OCI-LY1 (cell line): ENCODE measurements at regions not wholly inside any gene's neighbourhood (a gene's known extent, or its start where the extent isn't known, plus 50 kb on each side); places are given as distances from the start of the nearest gene placed in this dataset.

ENCODE experiments used
- H2AFZ ChIP-seq: fragments of 200-600 bp; sonication (generic), shearing (Covaris generic); 2 replicates; pipeline ENCODE4 v1.6.0; 2014; ENCODE audit warnings: antibody characterized with exemption, mild to moderate bottlenecking, low read length
- H3F3A ChIP-seq: fragments of 200-600 bp; sonication (generic), shearing (Covaris generic); 2 replicates; pipeline ENCODE4 v1.6.0; 2014; ENCODE audit warnings: mild to moderate bottlenecking, antibody characterized with exemption, low read length, moderate library complexity; ENCODE audit not compliant: insufficient read depth
- H3K27ac ChIP-seq: fragments of 200-600 bp; sonication (generic); 2 replicates; pipeline ENCODE4 v1.5.1; 2014; ENCODE audit warnings: low read length, mixed run types, mild to moderate bottlenecking, low read depth; ENCODE audit not compliant: poor library complexity, severe bottlenecking
- H3K27me3 ChIP-seq: fragments of 200-600 bp; sonication (generic); 2 replicates; pipeline ENCODE4 v1.6.0; 2014; ENCODE audit warnings: antibody characterized with exemption, mild to moderate bottlenecking, low read length, moderate library complexity; ENCODE audit not compliant: insufficient read depth
- H3K36me3 ChIP-seq: fragments of 200-600 bp; sonication (generic); 2 replicates; pipeline ENCODE4 v1.6.1; 2014; ENCODE audit warnings: mild to moderate bottlenecking, antibody characterized with exemption, low read length, moderate library complexity, mixed read lengths; ENCODE audit not compliant: insufficient read depth
- H3K4me1 ChIP-seq: fragments of 200-600 bp; sonication (generic); 2 replicates; pipeline ENCODE4 v1.5.1; 2014; ENCODE audit warnings: mild to moderate bottlenecking, low read length, moderate library complexity; ENCODE audit not compliant: insufficient read depth, severe bottlenecking
- H3K4me2 ChIP-seq: fragments of 200-600 bp; sonication (generic), shearing (Covaris generic); 2 replicates; pipeline ENCODE4 v1.6.1; 2014; ENCODE audit warnings: low read length
- H3K4me3 ChIP-seq: fragments of 200-600 bp; sonication (generic); 2 replicates; pipeline ENCODE4 v1.5.1; 2014; ENCODE audit warnings: low read length, low read depth, mild to moderate bottlenecking, mixed read lengths; ENCODE audit not compliant: poor library complexity, severe bottlenecking
- H3K79me2 ChIP-seq: fragments of 200-600 bp; shearing (Covaris generic); 2 replicates; pipeline ENCODE4 v1.6.1; 2016; ENCODE audit warnings: mixed run types, low read length, mixed read lengths; ENCODE audit not compliant: insufficient read depth
- H3K9ac ChIP-seq: fragments of 200-600 bp; sonication (generic), shearing (Covaris generic); 2 replicates; pipeline ENCODE4 v1.6.1; 2014; ENCODE audit warnings: mild to moderate bottlenecking, low read length, mixed read lengths
- H3K9me2 ChIP-seq: fragments of 200-600 bp; sonication (generic), shearing (Covaris generic); 2 replicates; pipeline ENCODE4 v1.6.1; 2014; ENCODE audit warnings: low read depth, mild to moderate bottlenecking, low read length, mixed read lengths
- H3K9me3 ChIP-seq: fragments of 200-600 bp; shearing (Covaris generic); 2 replicates; pipeline ENCODE4 v1.6.1; 2014; ENCODE audit warnings: low read length, mixed read lengths
- H4K20me1 ChIP-seq: fragments of 200-600 bp; sonication (generic), shearing (Covaris generic); 2 replicates; pipeline ENCODE4 v1.6.0; 2016; ENCODE audit warnings: mild to moderate bottlenecking, low read length; ENCODE audit not compliant: insufficient read depth
- EZH2 ChIP-seq: fragments of 200-600 bp; sonication (generic), shearing (Covaris generic); IDR thresholded peaks from 2 replicates; pipeline ENCODE4 v1.8.0; 2017; ENCODE audit warnings: borderline replicate concordance, mixed run types, mild to moderate bottlenecking, antibody characterized with exemption, low read length, moderate library complexity, mixed read lengths
- TF ChIP-seq, protein P1 (sequence below): fragments of 200-600 bp; sonication (generic), shearing (Covaris generic); IDR thresholded peaks from 2 replicates; pipeline ENCODE4 v1.5.1; 2017; ENCODE audit warnings: mild to moderate bottlenecking, antibody characterized with exemption, low read length, moderate library complexity, mixed read lengths

DNA sequence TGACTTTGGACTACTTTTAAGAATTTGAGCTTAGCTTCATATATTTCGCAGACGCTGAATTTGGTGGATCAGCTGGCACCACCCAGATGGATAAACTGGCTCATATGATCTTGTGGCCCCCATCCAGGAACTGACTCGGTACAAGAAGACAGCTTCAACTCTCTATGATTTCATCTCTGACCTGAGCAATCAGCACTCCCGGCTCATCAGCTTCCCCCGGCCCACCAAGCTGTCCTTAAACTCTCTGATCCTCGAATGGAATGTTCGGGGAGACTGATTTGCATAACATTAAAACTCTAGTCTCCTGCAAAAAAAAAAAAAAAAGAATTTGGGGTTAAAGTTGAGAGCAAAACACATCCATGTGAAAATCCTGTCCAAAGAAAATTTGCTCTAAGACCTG is 71.4 kb upstream of the IRS2 start:
- H3K4me1 ChIP-seq = no peaks in the 10 kb centered on the region
- H3K4me2 ChIP-seq = no peak overlapping the region
- no peaks in the 10 kb centered on the region for H3K79me2 ChIP-seq
- H2AFZ ChIP-seq = no peak overlapping the region
- no peak overlapping the region for H3K9ac ChIP-seq
- no peak overlapping the region for H3K4me3 ChIP-seq
- no peaks in the 10 kb centered on the region for H3K36me3 ChIP-seq
- H3K9me2 ChIP-seq = no peaks in the 10 kb centered on the region
- no peak for TF ChIP-seq EZH2
- TF ChIP-seq, protein P1, sequence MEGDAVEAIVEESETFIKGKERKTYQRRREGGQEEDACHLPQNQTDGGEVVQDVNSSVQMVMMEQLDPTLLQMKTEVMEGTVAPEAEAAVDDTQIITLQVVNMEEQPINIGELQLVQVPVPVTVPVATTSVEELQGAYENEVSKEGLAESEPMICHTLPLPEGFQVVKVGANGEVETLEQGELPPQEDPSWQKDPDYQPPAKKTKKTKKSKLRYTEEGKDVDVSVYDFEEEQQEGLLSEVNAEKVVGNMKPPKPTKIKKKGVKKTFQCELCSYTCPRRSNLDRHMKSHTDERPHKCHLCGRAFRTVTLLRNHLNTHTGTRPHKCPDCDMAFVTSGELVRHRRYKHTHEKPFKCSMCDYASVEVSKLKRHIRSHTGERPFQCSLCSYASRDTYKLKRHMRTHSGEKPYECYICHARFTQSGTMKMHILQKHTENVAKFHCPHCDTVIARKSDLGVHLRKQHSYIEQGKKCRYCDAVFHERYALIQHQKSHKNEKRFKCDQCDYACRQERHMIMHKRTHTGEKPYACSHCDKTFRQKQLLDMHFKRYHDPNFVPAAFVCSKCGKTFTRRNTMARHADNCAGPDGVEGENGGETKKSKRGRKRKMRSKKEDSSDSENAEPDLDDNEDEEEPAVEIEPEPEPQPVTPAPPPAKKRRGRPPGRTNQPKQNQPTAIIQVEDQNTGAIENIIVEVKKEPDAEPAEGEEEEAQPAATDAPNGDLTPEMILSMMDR = no peak
- H3F3A ChIP-seq = no peaks in the 10 kb centered on the region
- no peaks in the 10 kb centered on the region for H4K20me1 ChIP-seq
- H3K27ac ChIP-seq = no peak overlapping the region
- H3K9me3 ChIP-seq = no peaks in the 10 kb centered on the region
- H3K27me3 ChIP-seq = no peaks in the 10 kb centered on the region

DNA sequence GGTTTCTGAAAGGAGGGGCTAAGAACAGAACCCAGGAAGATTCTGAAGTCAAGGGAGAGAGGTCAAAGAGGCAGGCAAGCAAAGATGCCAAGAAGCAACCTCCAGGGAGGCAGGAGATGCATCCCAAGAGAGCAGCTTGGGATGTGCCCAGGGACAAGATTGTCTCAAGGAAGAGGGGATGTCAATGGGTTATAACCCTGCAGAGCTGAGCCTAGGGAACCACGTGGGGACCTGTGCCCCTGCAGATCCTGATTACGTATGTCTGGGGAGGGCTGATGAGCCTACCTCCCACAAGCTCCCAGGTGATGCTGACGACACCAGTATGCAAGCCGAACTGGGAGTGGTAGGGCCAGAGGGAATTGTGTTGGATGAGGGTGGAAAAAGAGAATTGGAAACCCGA is 70.9 kb upstream of the IRS2 start:
- H3F3A ChIP-seq = no peaks in the 10 kb centered on the region
- no peaks in the 10 kb centered on the region for H3K79me2 ChIP-seq
- no peaks in the 10 kb centered on the region for H3K4me1 ChIP-seq
- H2AFZ ChIP-seq = no peak overlapping the region
- H4K20me1 ChIP-seq = no peaks in the 10 kb centered on the region
- no peaks in the 10 kb centered on the region for H3K27me3 ChIP-seq
- no peak overlapping the region for H3K9ac ChIP-seq
- H3K27ac ChIP-seq = no peak overlapping the region
- no peak for TF ChIP-seq EZH2
- TF ChIP-seq, protein P1 = no peak
- no peaks in the 10 kb centered on the region for H3K36me3 ChIP-seq
- no peak overlapping the region for H3K4me3 ChIP-seq
- no peaks in the 10 kb centered on the region for H3K9me2 ChIP-seq
- H3K9me3 ChIP-seq = no peaks in the 10 kb centered on the region
- no peak overlapping the region for H3K4me2 ChIP-seq

DNA sequence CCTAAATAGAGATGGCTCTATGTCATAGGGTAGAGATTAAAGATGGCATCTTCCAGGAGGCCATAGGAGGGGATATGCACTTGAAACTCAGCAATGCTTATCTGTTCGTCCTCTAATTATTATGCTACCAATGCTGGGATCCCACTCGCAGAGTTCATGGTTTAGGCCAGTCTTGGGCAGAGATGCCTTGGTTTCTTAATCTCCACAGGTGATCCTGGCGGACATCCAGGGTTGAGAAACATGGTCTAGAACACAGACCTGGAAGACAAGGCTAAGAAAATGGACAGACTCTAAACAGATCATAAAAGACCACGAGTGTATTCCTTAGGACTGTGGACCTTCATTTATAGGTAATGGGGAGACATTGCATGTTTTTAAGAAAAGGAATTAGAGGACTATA is 70.0 kb upstream of the IRS2 start:
- Histone ChIP-seq H3K9me3 (no peaks in the 10 kb centered on the region), H3K27me3 (no peaks in the 10 kb centered on the region), H3K27ac (no peak overlapping the region), H3K4me3 (no peak overlapping the region), H3K4me2 (no peak overlapping the region), H2AFZ (no peak overlapping the region), H3F3A (no peaks in the 10 kb centered on the region), H3K36me3 (no peaks in the 10 kb centered on the region), H4K20me1 (no peaks in the 10 kb centered on the region), H3K9me2 (no peaks in the 10 kb centered on the region), H3K79me2 (no peaks in the 10 kb centered on the region), H3K4me1 (no peaks in the 10 kb centered on the region), H3K9ac (no peak overlapping the region)
- TF ChIP-seq EZH2 = no peak
- TF ChIP-seq, protein P1 = no peak
